GM23248 (cell line): ENCODE measurements at regions not wholly inside any gene's neighbourhood (a gene's known extent, or its start where the extent isn't known, plus 50 kb on each side); places are given as distances from the start of the nearest gene placed in this dataset.
"Not testable (repeated sequence)": the region's sequence is repeated elsewhere in the genome, so short reads cannot be mapped to it uniquely, and the experiment has no call there.

ENCODE experiments used
- DNase-seq: peaks from one replicate; pipeline ENCODE4 v3.0.0-alpha.2; 2015
- H2AFZ ChIP-seq: fragments of 200-600 bp; sonication (generic); 2 replicates; pipeline ENCODE4 v1.6.1; 2016; ENCODE audit warnings: antibody characterized with exemption
- H3F3A ChIP-seq: fragments of 200-600 bp; sonication (generic); 2 replicates; pipeline ENCODE4 v1.6.1; 2016; ENCODE audit warnings: mild to moderate bottlenecking, antibody characterized with exemption, mixed run types; ENCODE audit not compliant: insufficient read depth
- H3K27ac ChIP-seq: fragments of 200-600 bp; sonication (generic); 2 replicates; pipeline ENCODE4 v1.5.1; 2016; ENCODE audit warnings: mild to moderate bottlenecking
- H3K27me3 ChIP-seq: fragments of 200-600 bp; sonication (generic); replicated peaks from 2 replicates; pipeline ENCODE4 v1.6.1; 2016; ENCODE audit warnings: mild to moderate bottlenecking; ENCODE audit not compliant: insufficient read depth
- H3K36me3 ChIP-seq: fragments of 200-600 bp; sonication (generic); 2 replicates; pipeline ENCODE4 v1.6.1; 2016; ENCODE audit warnings: low read depth, mild to moderate bottlenecking
- H3K4me1 ChIP-seq: fragments of 200-600 bp; sonication (generic); 2 replicates; pipeline ENCODE4 v1.6.1; 2016; ENCODE audit warnings: mild to moderate bottlenecking; ENCODE audit not compliant: insufficient read depth
- H3K4me2 ChIP-seq: fragments of 200-600 bp; sonication (generic); one replicate; pipeline ENCODE4 v1.6.1; 2016; ENCODE audit warnings: mild to moderate bottlenecking; ENCODE audit not compliant: unreplicated experiment
- H3K4me3 ChIP-seq: fragments of 200-600 bp; sonication (generic); 2 replicates; pipeline ENCODE4 v1.5.1; 2016; ENCODE audit warnings: mild to moderate bottlenecking
- H3K79me2 ChIP-seq: fragments of 200-600 bp; sonication (generic); 2 replicates; pipeline ENCODE4 v1.6.1; 2016; ENCODE audit warnings: mild to moderate bottlenecking; ENCODE audit not compliant: insufficient read depth
- H3K9ac ChIP-seq: fragments of 200-600 bp; sonication (generic); 2 replicates; pipeline ENCODE4 v1.6.1; 2016; ENCODE audit warnings: mild to moderate bottlenecking
- H3K9me2 ChIP-seq: fragments of 200-600 bp; sonication (generic); 2 replicates; pipeline ENCODE4 v1.6.1; 2016; ENCODE audit warnings: mixed run types, mild to moderate bottlenecking, moderate library complexity; ENCODE audit not compliant: insufficient read depth
- H3K9me3 ChIP-seq: fragments of 200-600 bp; sonication (generic); one replicate; pipeline ENCODE4 v1.6.1; 2017; ENCODE audit warnings: low read depth
- H4K20me1 ChIP-seq: fragments of 200-600 bp; sonication (generic); 2 replicates; pipeline ENCODE4 v1.6.0; 2016; ENCODE audit not compliant: insufficient read depth
- EZH2 ChIP-seq: fragments of 200-600 bp; sonication (generic); IDR thresholded peaks from 2 replicates; pipeline ENCODE4 v1.6.1; 2018; ENCODE audit warnings: antibody characterized with exemption, mild to moderate bottlenecking; ENCODE audit not compliant: insufficient read depth, poor library complexity, severe bottlenecking
- EZH2phosphoT487 ChIP-seq: fragments of 200-600 bp; sonication (generic); IDR thresholded peaks from 2 replicates; pipeline ENCODE4 v1.6.1; 2018; ENCODE audit warnings: antibody characterized with exemption, moderate library complexity, mild to moderate bottlenecking, low read depth; ENCODE audit not compliant: insufficient read depth
- WGBS, 2 experiments: methylation state at CpG; one replicate each; pipeline ENCODE4 v1.1.6; 2015 to 2017; ENCODE audit warnings: low lambda C conversion rate in 2 of 2, low coverage in 1 of 2; ENCODE audit errors: missing lambda C conversion rate in 2 of 2; 5-methylcytosine and 5-hydroxymethylcytosine counted together
- in situ Hi-C: fragments of 300-500 bp; cut with MboI; formaldehyde crosslinking; loops from 2 replicates; pipeline ENCODE4 v1.15.0; 2020

DNA sequence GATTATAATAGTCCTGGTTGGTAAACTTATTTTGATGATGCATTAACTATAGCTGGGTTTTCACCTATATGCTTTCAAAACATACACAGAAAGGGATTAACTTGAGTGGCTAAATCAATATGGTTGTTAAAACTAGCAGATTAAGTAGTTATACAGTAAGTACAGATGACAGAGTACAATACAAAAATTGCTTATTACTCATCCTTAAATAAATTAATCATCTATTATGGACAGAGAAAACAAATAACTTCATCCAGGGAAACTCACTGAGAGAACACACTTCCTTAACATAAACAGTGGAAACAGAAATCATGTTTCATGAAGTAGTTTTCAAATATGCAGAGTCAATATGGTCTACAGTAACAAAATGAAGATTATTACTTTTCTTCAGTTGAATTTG is 133.4 kb downstream of the AREG start:
- TF ChIP-seq EZH2phosphoT487 (no peak), EZH2 (no peak)
- peaks cover 9% of the 10 kb centered on the region; the same call in 1 of the 2 replicates for H3F3A ChIP-seq
- H3K4me3 ChIP-seq = no peak overlapping the region
- DNase-seq = no peak
- no peaks in the 10 kb centered on the region for H4K20me1 ChIP-seq
- no peak overlapping the region for H3K4me2 ChIP-seq
- no peaks in the 10 kb centered on the region for H3K36me3 ChIP-seq
- peaks cover 7% of the 10 kb centered on the region for H3K4me1 ChIP-seq
- no peak overlapping the region for H3K9ac ChIP-seq
- no peak overlapping the region for H2AFZ ChIP-seq
- no peaks in the 10 kb centered on the region for H3K27me3 ChIP-seq
- no peaks in the 10 kb centered on the region for H3K9me2 ChIP-seq
- no peaks in the 10 kb centered on the region for H3K79me2 ChIP-seq
- no peaks in the 10 kb centered on the region for H3K9me3 ChIP-seq
- no peak overlapping the region for H3K27ac ChIP-seq
- in situ Hi-C loops = no loop called here

DNA sequence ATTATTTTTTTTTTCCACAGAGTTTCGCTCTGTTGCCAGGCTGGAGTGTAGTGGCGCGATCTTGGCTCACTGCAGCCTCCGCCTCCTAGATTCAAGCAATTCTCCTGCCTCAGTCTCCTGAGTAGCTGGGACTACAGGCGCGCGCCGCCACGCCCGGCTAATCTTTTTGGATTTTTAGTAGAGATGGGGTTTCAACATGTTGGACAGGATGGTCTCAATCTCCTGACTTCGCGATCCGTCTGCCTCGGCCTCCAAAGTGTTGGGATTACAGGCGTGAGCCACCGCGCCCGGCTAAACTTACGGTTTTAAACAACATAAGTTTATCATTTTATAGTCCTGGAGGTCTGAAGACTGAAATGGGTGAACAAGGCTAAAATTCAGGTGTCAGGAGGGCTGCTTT is 133.9 kb downstream of the AREG start:
- H3K9ac ChIP-seq, H4K20me1 ChIP-seq, H3K36me3 ChIP-seq, H2AFZ ChIP-seq, in situ Hi-C loops, H3K9me3 ChIP-seq, H3K4me2 ChIP-seq, H3K27me3 ChIP-seq, H3K9me2 ChIP-seq, H3K79me2 ChIP-seq, H3K27ac ChIP-seq, DNase-seq, H3K4me3 ChIP-seq: not testable (repeated sequence)
- 87 to 91% methylated on average over 19 of the region's 19 CpGs for WGBS, 2 experiments
- Histone ChIP-seq H3F3A (peaks cover 14% of the 10 kb centered on the region; the same call in 1 of the 2 replicates), H3K4me1 (peaks cover 12% of the 10 kb centered on the region)

GRCh38 chr4:74583089-74583700 is 138.3 kb downstream of the AREG start:
- in situ Hi-C loops = no loop called here

DNA sequence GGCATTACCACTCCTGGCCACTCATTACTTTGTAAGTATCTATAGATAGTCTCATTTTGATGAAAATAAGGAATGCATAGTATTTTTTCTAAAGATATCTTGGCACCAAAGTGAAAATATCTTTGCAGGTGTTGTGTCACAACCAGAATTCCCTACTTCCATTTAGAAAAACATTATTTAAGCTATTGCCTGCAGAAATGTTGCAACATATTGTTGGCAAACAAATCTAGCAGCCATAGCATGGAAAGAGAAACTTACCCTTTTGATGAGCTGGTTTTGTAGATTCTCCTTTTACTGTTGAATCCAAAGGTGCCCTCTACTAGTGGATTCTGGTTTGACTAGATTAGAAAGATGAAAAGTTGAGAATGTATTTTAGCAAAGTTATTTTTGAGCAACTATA is 138.8 kb downstream of the AREG start:
- Histone ChIP-seq H3K27me3 (no peaks in the 10 kb centered on the region), H3K9me2 (no peaks in the 10 kb centered on the region), H3K4me2 (no peak overlapping the region), H3K9me3 (no peaks in the 10 kb centered on the region), H2AFZ (no peak overlapping the region), H3K9ac (no peak overlapping the region), H3K36me3 (no peaks in the 10 kb centered on the region), H3K4me1 (peaks cover 14% of the 10 kb centered on the region), H3K27ac (no peak overlapping the region), H3K79me2 (no peaks in the 10 kb centered on the region), H3F3A (peaks cover 17% of the 10 kb centered on the region; the same call in 1 of the 2 replicates), H3K4me3 (no peak overlapping the region), H4K20me1 (no peaks in the 10 kb centered on the region)
- no peak for TF ChIP-seq EZH2phosphoT487
- TF ChIP-seq EZH2 = no peak
- DNase-seq = peak; percentile 26
- in situ Hi-C loops = no loop called here

More at GRCh38 chr4:74583089-74583700, 138.3 kb downstream of the AREG start:
- Histone ChIP-seq H3K4me3 (no peak overlapping the region), H3K4me2 (no peak overlapping the region), H3K27ac (no peak overlapping the region), H3K4me1 (peaks cover 14% of the 10 kb centered on the region), H2AFZ (no peak overlapping the region), H3K9me3 (no peaks in the 10 kb centered on the region), H3K9ac (no peak overlapping the region), H4K20me1 (no peaks in the 10 kb centered on the region), H3K36me3 (no peaks in the 10 kb centered on the region), H3F3A (peaks cover 17% of the 10 kb centered on the region; the same call in 1 of the 2 replicates), H3K79me2 (no peaks in the 10 kb centered on the region), H3K9me2 (no peaks in the 10 kb centered on the region), H3K27me3 (no peaks in the 10 kb centered on the region)
- 31 to 42% methylated on average over 1 of the region's 1 CpG for WGBS, 2 experiments
- no peak for TF ChIP-seq EZH2
- no peak for TF ChIP-seq EZH2phosphoT487
- DNase-seq = peak; percentile 59

DNA sequence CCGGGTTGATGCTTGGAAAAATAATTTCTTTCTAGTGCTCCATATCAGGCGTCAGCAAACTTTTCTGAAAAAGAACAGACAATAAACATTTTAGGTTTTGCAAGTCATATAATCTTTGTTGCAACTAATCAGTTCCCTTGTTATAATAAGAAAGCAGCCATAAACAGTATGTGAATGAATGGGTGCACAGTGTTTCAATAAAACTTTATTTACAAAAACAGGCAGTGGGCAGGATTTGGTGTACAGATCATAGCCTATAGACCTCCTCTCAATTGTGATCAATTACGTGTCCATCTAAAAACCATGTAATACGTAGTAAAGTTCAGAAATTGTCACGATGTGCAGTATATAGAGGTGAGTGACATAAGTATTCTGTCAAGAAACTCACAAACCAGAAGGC is 143.4 kb downstream of the AREG start:
- H3K9me2 ChIP-seq = no peaks in the 10 kb centered on the region
- no peak overlapping the region for H3K27ac ChIP-seq
- H3K36me3 ChIP-seq = no peaks in the 10 kb centered on the region
- WGBS, 2 experiments = 52 to 55% methylated on average over 5 of the region's 5 CpGs
- no peak overlapping the region for H3K4me3 ChIP-seq
- peaks cover 8% of the 10 kb centered on the region; the same call in 1 of the 2 replicates for H3F3A ChIP-seq
- H2AFZ ChIP-seq = no peak overlapping the region
- no peak overlapping the region for H3K4me2 ChIP-seq
- DNase-seq = no peak
- H3K27me3 ChIP-seq = no peaks in the 10 kb centered on the region
- no peaks in the 10 kb centered on the region for H3K79me2 ChIP-seq
- TF ChIP-seq EZH2 (no peak), EZH2phosphoT487 (no peak)
- no peak overlapping the region for H3K9ac ChIP-seq
- H3K9me3 ChIP-seq = no peaks in the 10 kb centered on the region
- in situ Hi-C loops = no loop called here
- peaks cover 8% of the 10 kb centered on the region for H3K4me1 ChIP-seq
- H4K20me1 ChIP-seq = no peaks in the 10 kb centered on the region
